ENCODE measurements at regions not wholly inside any gene's neighbourhood (a gene's known extent, or its start where the extent isn't known, plus 50 kb on each side); places are given as distances from the start of the nearest gene placed in this dataset.

- ChIA-PET POLR2A (no interaction called here), CTCF (no interaction called here)
- H2AFZ ChIP-seq (ENCODE audit: low read depth), result no peak overlapping the region
- H3K4me1 ChIP-seq (ENCODE audit: control insufficient read depth in 1 of 2, insufficient read depth in 2 of 2, low read depth in 1 of 2, low read length in 1 of 2), result peaks cover 2 to 13% of the 10 kb centered on the region in 2 experiments; a peak in 3 of 4 replicates
- TF ChIP-seq FOXJ3 (CRISPR knock-in tag; IDR thresholded peaks at IDR 0.05) (no peak), TCF12 (IDR thresholded peaks at IDR 0.05) (no peak), YY1 (IDR thresholded peaks at IDR 0.05; ENCODE audit: low read depth) (no peak)
- H3K4me2 ChIP-seq, result no peak overlapping the region
- no peak overlapping the region for H3K9ac ChIP-seq
- no peaks in the 10 kb centered on the region for H3K36me3 ChIP-seq (replicated peaks in 1 of 2; ENCODE audit: control insufficient read depth in 1 of 2, insufficient read depth in 2 of 2, low read length in 1 of 2)
- peak overlapping the region; percentile 16 to 53; a peak in 2 of 4 replicates for H3K27ac ChIP-seq (ENCODE audit: low read depth in 2 of 2, low read length in 1 of 2)
- H3F3A ChIP-seq (replicated peaks; ENCODE audit: insufficient read depth), result no peaks in the 10 kb centered on the region
- H4K20me1 ChIP-seq (ENCODE audit: insufficient read depth), result no peaks in the 10 kb centered on the region
- H3K9me3 ChIP-seq, result no peaks in the 10 kb centered on the region
- H3K4me3 ChIP-seq (ENCODE audit: low read depth in 2 of 2, low read length in 1 of 2), result no peak overlapping the region
- no peaks in the 10 kb centered on the region for H3K9me2 ChIP-seq
- no peak for DNase-seq
- WGBS (ENCODE audit: low lambda C conversion rate), result 46% methylated on average over 5 of the region's 5 CpGs
- no peaks in the 10 kb centered on the region for H3K79me2 ChIP-seq (ENCODE audit: insufficient read depth)
- H3K27me3 ChIP-seq (ENCODE audit: insufficient read depth), result no peaks in the 10 kb centered on the region
Measured at GRCh38 chr7:22601003-22601402, 101.0 kb upstream of the STEAP1B start.

- H3K9me2 ChIP-seq, result no peaks in the 10 kb centered on the region
- H4K20me1 ChIP-seq (ENCODE audit: insufficient read depth), result no peaks in the 10 kb centered on the region
- H3K36me3 ChIP-seq (replicated peaks in 1 of 2; ENCODE audit: control insufficient read depth in 1 of 2, insufficient read depth in 2 of 2, low read length in 1 of 2), result no peaks in the 10 kb centered on the region
- H3F3A ChIP-seq (replicated peaks; ENCODE audit: insufficient read depth), result no peaks in the 10 kb centered on the region
- 0 out of 2 replicates have a peak overlapping the region, but pooled peaks have one; percentile 32 for H2AFZ ChIP-seq (ENCODE audit: low read depth)
- ChIA-PET CTCF (interaction anchor here (1.2 to 1.9 kb wide), 2 partner anchors 38 to 457 kb away, joined by 5 read pairs; no protein-coding TSS in a partner anchor), POLR2A (no interaction called here)
- H3K4me3 ChIP-seq (ENCODE audit: low read depth in 2 of 2, low read length in 1 of 2), result no peak overlapping the region
- no peaks in the 10 kb centered on the region for H3K79me2 ChIP-seq (ENCODE audit: insufficient read depth)
- no peak overlapping the region for H3K9ac ChIP-seq
- H3K27ac ChIP-seq (ENCODE audit: low read depth in 2 of 2, low read length in 1 of 2), result no peak overlapping the region
- peaks cover 2 to 13% of the 10 kb centered on the region in 2 experiments; a peak in 3 of 4 replicates for H3K4me1 ChIP-seq (ENCODE audit: control insufficient read depth in 1 of 2, insufficient read depth in 2 of 2, low read depth in 1 of 2, low read length in 1 of 2)
- no peak overlapping the region for H3K4me2 ChIP-seq
- no peaks in the 10 kb centered on the region for H3K9me3 ChIP-seq
- DNase-seq, result no peak
- 45% methylated on average over 12 of the region's 12 CpGs for WGBS (ENCODE audit: low lambda C conversion rate)
- TF ChIP-seq, protein P1, sequence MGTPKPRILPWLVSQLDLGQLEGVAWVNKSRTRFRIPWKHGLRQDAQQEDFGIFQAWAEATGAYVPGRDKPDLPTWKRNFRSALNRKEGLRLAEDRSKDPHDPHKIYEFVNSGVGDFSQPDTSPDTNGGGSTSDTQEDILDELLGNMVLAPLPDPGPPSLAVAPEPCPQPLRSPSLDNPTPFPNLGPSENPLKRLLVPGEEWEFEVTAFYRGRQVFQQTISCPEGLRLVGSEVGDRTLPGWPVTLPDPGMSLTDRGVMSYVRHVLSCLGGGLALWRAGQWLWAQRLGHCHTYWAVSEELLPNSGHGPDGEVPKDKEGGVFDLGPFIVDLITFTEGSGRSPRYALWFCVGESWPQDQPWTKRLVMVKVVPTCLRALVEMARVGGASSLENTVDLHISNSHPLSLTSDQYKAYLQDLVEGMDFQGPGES (IDR thresholded peaks at IDR 0.05; ENCODE audit: low read depth, low read length), result no peak
- H3K27me3 ChIP-seq (ENCODE audit: insufficient read depth), result no peaks in the 10 kb centered on the region
Measured at GRCh38 chr7:22598318-22598920, 98.4 kb upstream of the STEAP1B start.

DNA sequence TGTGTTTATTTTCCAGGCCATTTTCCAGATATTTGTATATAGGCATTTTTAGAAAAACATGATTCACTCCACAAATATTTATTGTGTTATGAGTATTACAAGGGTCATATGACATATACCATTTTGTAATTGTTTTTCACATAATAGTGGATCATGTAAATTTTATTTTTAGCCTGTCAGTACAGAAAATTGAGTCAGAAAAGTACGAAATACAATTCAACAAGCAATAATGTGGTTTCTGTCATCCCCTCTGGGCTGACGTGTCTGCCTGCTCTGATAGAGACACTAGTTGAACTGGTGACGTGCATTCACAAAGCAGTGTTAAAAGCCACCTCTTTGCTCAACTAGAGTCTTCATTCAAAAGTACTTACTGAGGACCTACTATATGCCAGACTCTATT lies 97.9 kb upstream of the STEAP1B start:
- Histone ChIP-seq H3F3A (replicated peaks; ENCODE audit: insufficient read depth) (no peaks in the 10 kb centered on the region), H3K79me2 (ENCODE audit: insufficient read depth) (no peaks in the 10 kb centered on the region), H3K27me3 (ENCODE audit: insufficient read depth) (no peaks in the 10 kb centered on the region), H4K20me1 (ENCODE audit: insufficient read depth) (no peaks in the 10 kb centered on the region), H3K4me3 (ENCODE audit: low read depth in 2 of 2, low read length in 1 of 2) (no peak overlapping the region), H3K36me3 (replicated peaks in 1 of 2; ENCODE audit: control insufficient read depth in 1 of 2, insufficient read depth in 2 of 2, low read length in 1 of 2) (no peaks in the 10 kb centered on the region), H3K4me2 (no peak overlapping the region), H2AFZ (ENCODE audit: low read depth) (no peak overlapping the region), H3K9me2 (no peaks in the 10 kb centered on the region), H3K9me3 (no peaks in the 10 kb centered on the region), H3K27ac (ENCODE audit: low read depth in 2 of 2, low read length in 1 of 2) (no peak overlapping the region), H3K4me1 (ENCODE audit: control insufficient read depth in 1 of 2, insufficient read depth in 2 of 2, low read depth in 1 of 2, low read length in 1 of 2) (peaks cover 2 to 13% of the 10 kb centered on the region in 2 experiments; a peak in 3 of 4 replicates), H3K9ac (no peak overlapping the region)
- CTCF ChIA-PET, result interaction anchor here (1.2 to 1.9 kb wide), 2 partner anchors 37 to 458 kb away, joined by 5 read pairs; no protein-coding TSS in a partner anchor
- POLR2A ChIA-PET, result no interaction called here
- DNase-seq, result no peak
- 45% methylated on average over 3 of the region's 3 CpGs for WGBS (ENCODE audit: low lambda C conversion rate)
- TF ChIP-seq GABPA (IDR thresholded peaks at IDR 0.05; ENCODE audit: low read depth), result no peak
- TF ChIP-seq TAF1 (IDR thresholded peaks at IDR 0.05; ENCODE audit: borderline replicate concordance, low read depth, low read length), result no peak
- no peak for TF ChIP-seq RXRA (IDR thresholded peaks at IDR 0.05; ENCODE audit: borderline replicate concordance, low read depth)
- TF ChIP-seq, protein P2, sequence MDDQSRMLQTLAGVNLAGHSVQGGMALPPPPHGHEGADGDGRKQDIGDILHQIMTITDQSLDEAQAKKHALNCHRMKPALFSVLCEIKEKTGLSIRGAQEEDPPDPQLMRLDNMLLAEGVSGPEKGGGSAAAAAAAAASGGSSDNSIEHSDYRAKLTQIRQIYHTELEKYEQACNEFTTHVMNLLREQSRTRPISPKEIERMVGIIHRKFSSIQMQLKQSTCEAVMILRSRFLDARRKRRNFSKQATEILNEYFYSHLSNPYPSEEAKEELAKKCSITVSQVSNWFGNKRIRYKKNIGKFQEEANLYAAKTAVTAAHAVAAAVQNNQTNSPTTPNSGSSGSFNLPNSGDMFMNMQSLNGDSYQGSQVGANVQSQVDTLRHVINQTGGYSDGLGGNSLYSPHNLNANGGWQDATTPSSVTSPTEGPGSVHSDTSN (IDR thresholded peaks at IDR 0.05), result no peak
- TF ChIP-seq SMC3 (IDR thresholded peaks at IDR 0.05; ENCODE audit: low read depth, low read length), result no peak
- no peak for TF ChIP-seq USF1 (IDR thresholded peaks at IDR 0.05; ENCODE audit: borderline replicate concordance, low read depth)
- TF ChIP-seq, protein P3, sequence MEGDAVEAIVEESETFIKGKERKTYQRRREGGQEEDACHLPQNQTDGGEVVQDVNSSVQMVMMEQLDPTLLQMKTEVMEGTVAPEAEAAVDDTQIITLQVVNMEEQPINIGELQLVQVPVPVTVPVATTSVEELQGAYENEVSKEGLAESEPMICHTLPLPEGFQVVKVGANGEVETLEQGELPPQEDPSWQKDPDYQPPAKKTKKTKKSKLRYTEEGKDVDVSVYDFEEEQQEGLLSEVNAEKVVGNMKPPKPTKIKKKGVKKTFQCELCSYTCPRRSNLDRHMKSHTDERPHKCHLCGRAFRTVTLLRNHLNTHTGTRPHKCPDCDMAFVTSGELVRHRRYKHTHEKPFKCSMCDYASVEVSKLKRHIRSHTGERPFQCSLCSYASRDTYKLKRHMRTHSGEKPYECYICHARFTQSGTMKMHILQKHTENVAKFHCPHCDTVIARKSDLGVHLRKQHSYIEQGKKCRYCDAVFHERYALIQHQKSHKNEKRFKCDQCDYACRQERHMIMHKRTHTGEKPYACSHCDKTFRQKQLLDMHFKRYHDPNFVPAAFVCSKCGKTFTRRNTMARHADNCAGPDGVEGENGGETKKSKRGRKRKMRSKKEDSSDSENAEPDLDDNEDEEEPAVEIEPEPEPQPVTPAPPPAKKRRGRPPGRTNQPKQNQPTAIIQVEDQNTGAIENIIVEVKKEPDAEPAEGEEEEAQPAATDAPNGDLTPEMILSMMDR (IDR thresholded peaks at IDR 0.05), result no peak
- TF ChIP-seq RAD21 (IDR thresholded peaks at IDR 0.05; ENCODE audit: low read length), result no peak
- no peak for TF ChIP-seq TEAD4 (IDR thresholded peaks at IDR 0.05; ENCODE audit: borderline replicate concordance, insufficient read depth)
- TF ChIP-seq CHD2 (IDR thresholded peaks at IDR 0.05; ENCODE audit: low read length, partially characterized antibody), result no peak
- TF ChIP-seq EZH2phosphoT487 (IDR thresholded peaks at IDR 0.05; ENCODE audit: borderline replicate concordance, low read depth), result no peak
- no peak for TF ChIP-seq EP300 (IDR thresholded peaks at IDR 0.05; ENCODE audit: borderline replicate concordance in 1 of 2, low read depth in 1 of 2, low read length in 1 of 2)
- TF ChIP-seq SIN3A (IDR thresholded peaks at IDR 0.05; ENCODE audit: borderline replicate concordance, low read depth, low read length), result no peak

All from SK-N-SH (cell line).